Heart right ventricle (tissue), 16 donors: ENCODE measurements at regions not wholly inside any gene's neighbourhood (a gene's known extent, or its start where the extent isn't known, plus 50 kb on each side); places are given as distances from the start of the nearest gene placed in this dataset.

Source experiments
- ATAC-seq, 8 donors: fragments of 200-7000 bp; cut with Tn5 transposase; one replicate each; pipeline ENCODE4 v1.9.1; 2020; ENCODE audit warnings: mild to moderate bottlenecking in 8 of 8, moderate library complexity in 8 of 8, moderate number of reproducible peaks in 1 of 8
- DNase-seq, 2 donors: peaks; one replicate each; pipeline ENCODE4 v3.0.0-alpha.2; 2020
- H3K27ac ChIP-seq, 10 donors: fragments of 200-600 bp; sonication (generic) in 2 of 10; one replicate each; pipeline versions ENCODE4 v1.5.0 to v1.8.0; 2020 to 2022; ENCODE audit warnings: mild to moderate bottlenecking in 3 of 10
- H3K27me3 ChIP-seq, 7 donors: fragments of 200-600 bp; one replicate each; pipeline ENCODE4 v1.8.0; 2021 to 2022; ENCODE audit warnings: mild to moderate bottlenecking in 2 of 7
- H3K36me3 ChIP-seq, 9 donors: fragments of 200-600 bp; sonication (generic) in 1 of 9; one replicate each; pipeline versions ENCODE4 v1.5.0 to v1.8.0; 2020 to 2022; ENCODE audit warnings: mild to moderate bottlenecking in 2 of 9
- H3K4me1 ChIP-seq, 9 donors: fragments of 200-600 bp; sonication (generic) in 1 of 9; one replicate each; pipeline versions ENCODE4 v1.5.0 to v1.8.0; 2020 to 2022; ENCODE audit warnings: mild to moderate bottlenecking in 4 of 9
- H3K4me3 ChIP-seq, 10 donors: fragments of 200-600 bp; sonication (generic) in 2 of 10; one replicate each; pipeline versions ENCODE4 v1.5.0 to v1.8.0; 2020 to 2022; ENCODE audit warnings: mild to moderate bottlenecking in 7 of 10, moderate library complexity in 2 of 10
- H3K9me3 ChIP-seq, 11 donors: fragments of 200-600 bp in 10 of 11; sonication (generic) in 2 of 11; one replicate each; pipeline versions ENCODE4 v1.5.0 to v1.8.0; 2013 to 2022; ENCODE audit warnings: mild to moderate bottlenecking in 2 of 11, control low read depth in 1 of 11, moderate library complexity in 1 of 11
- WGBS, 2 donors: extraction: QIAGEN DNeasy Blood & Tissue Kit; methylation state at CpG; one replicate each; pipeline ENCODE4 v1.1.7; 2013; ENCODE audit warnings: inconsistent platforms in 1 of 2; 5-methylcytosine and 5-hydroxymethylcytosine counted together
- intact Hi-C, 10 donors: fragments of 100-400 bp; cut with DNase I; formaldehyde crosslinking; loops; one replicate each; pipeline versions ENCODE4 v1.11.1 to v1.14.2; 2022
- TF ChIP-seq, protein P1 (sequence below), 9 donors: fragments of 200-600 bp; sonication (generic) in 2 of 9; IDR thresholded peaks; one replicate each; pipeline versions ENCODE4 v1.5.0 to v1.8.0; 2021 to 2022; ENCODE audit warnings: antibody characterized with exemption in 9 of 9, mild to moderate bottlenecking in 5 of 9, moderate library complexity in 1 of 9
- donor health status: Arrhythmogenic right ventricular cardiomyopathy.
- donor health status: ischemic (EF 13 %, LVEDD 7.1; RV severe dilation, severe dysfunction).
- donor health status: healthy with polysubstance abuse.
- donor health status: DM: no; HTN: yes; CAD: no.
- donor health status: DM: no; HTN: no; CAD: no.
- donor health status: ischemic (EF 25% LVEDD 6.9; RV normal size, moderate dysfunction).
- donor health status: ischemic (EF 25% LVEDD 5.7; RV mildly dilated, moderate dysfunction).
- donor health status: healthy.
- donor health status: DM: yes; HTN: yes; CAD: no.
- donor health status: Ischemic cardiomyopathy.
- donor health status: ischemic (EF 35%, LVEDD 5.7; RV mildly dilated, moderate dysfunction).
- donor health status: nonischemic (EF 11% LVEDD 7.7; RV severe dilation, severe dysfunction).
- donor health status: DM: yes; HTN: yes; CAD: no.
- donor health status: PGD.
- donor health status: ischemic (EF 29% LVEDD 5.4; RV normal size, mild dysfunction).
- donor health status: nonischemic (EF 23%, LVEDD 6.1; RV moderate dilation, normal function).

DNA sequence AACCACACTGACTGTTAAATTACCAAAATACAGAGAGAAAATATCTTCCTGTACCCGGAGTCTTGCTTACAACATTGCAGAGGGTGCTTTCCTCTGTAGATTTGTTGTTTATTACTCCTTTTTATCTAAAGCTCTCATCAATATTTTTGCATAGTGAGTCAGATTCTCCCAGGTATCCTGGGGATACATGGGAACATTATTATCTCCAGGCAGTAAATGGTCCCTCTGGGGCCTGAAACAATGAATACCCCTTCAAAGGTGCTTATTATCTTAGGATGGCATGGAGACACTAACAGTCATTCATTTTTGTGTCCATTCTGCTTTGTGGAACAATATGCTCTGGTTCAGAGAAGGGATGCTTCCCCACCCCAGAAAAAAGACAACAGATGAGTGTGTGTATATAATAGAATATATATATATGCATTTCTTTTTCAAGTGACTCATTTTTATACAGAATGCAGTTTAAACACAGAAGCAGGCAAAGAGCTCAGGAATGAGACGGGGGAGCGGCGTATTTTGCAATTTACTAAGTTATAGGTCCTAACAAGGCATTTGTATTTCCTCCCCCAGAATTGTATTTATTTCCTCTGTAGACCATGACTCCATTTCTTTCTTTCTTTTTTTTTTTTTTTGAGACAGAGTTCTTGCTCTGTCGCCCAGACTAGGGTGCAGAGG is 424.8 kb upstream of the ZEB2 start:
- H3K4me3 ChIP-seq: no peak overlapping the region
- H3K27ac ChIP-seq: peak overlapping the region in 1 of 10 donors; percentile 7
- TF ChIP-seq, protein P1, sequence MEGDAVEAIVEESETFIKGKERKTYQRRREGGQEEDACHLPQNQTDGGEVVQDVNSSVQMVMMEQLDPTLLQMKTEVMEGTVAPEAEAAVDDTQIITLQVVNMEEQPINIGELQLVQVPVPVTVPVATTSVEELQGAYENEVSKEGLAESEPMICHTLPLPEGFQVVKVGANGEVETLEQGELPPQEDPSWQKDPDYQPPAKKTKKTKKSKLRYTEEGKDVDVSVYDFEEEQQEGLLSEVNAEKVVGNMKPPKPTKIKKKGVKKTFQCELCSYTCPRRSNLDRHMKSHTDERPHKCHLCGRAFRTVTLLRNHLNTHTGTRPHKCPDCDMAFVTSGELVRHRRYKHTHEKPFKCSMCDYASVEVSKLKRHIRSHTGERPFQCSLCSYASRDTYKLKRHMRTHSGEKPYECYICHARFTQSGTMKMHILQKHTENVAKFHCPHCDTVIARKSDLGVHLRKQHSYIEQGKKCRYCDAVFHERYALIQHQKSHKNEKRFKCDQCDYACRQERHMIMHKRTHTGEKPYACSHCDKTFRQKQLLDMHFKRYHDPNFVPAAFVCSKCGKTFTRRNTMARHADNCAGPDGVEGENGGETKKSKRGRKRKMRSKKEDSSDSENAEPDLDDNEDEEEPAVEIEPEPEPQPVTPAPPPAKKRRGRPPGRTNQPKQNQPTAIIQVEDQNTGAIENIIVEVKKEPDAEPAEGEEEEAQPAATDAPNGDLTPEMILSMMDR (IDR thresholded peaks at IDR 0.05): no peak
- H3K9me3 ChIP-seq: no peaks in the 10 kb centered on the region
- intact Hi-C loops: no loop called here
- ATAC-seq (no peak), DNase-seq (no peak)
- H3K27me3 ChIP-seq: no peaks in the 10 kb centered on the region
- WGBS, 2 donors: 93 to 96% methylated on average over 5 of the region's 5 CpGs
- H3K4me1 ChIP-seq: peaks cover 0 to 22% (median 7%) of the 10 kb centered on the region in 9 donors
- H3K36me3 ChIP-seq: no peaks in the 10 kb centered on the region

GRCh38 chr2:144943986-144944385 is 424.1 kb upstream of the ZEB2 start:
- no peaks in the 10 kb centered on the region for H3K36me3 ChIP-seq
- TF ChIP-seq, protein P1 (IDR thresholded peaks at IDR 0.05): no peak
- H3K4me3 ChIP-seq: no peak overlapping the region
- no peaks in the 10 kb centered on the region for H3K27me3 ChIP-seq
- intact Hi-C loops: loop anchor here in 1 of 10 donors (2.0 kb wide), 1 partner anchor 65 kb away; no protein-coding TSS in a partner anchor
- H3K27ac ChIP-seq: peak overlapping the region in 1 of 10 donors; percentile 7
- 66% methylated on average over 2 of the region's 2 CpGs for WGBS, 2 donors
- peaks cover 0 to 24% (median 9%) of the 10 kb centered on the region in 9 donors for H3K4me1 ChIP-seq
- no peak for DNase-seq
- ATAC-seq: no peak
- no peaks in the 10 kb centered on the region for H3K9me3 ChIP-seq

DNA sequence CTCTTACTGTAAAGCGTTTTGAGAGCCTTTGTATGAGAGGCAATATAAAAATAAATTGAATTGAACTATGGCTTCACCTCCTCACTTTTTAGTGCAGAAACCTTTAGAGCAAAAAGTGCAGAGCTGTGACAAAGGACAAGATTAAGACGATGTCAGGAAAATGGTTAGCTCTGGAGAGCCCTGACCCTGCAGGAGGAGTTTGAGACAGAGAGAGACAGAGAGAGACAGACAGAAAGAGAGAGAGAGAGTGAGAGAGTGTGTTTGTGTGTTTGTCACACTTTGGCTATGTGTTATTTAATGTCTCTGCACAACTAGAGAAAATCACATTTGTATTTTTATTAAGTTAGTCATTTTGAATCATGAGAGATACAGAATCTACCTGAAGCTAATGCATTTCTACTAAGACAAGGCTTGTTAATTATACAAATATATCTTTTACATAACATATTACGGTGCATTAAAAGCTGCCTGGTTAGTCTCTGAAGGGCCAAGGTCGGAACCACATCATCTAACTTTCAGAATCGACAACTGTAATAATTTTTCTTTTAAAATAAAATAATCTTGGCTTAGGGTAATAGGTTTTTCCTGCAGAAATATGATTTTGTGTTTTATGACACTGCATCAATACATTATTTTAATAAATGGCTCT is 423.5 kb upstream of the ZEB2 start:
- DNase-seq (no peak), ATAC-seq (no peak)
- H3K27me3 ChIP-seq: no peaks in the 10 kb centered on the region
- H3K9me3 ChIP-seq: no peaks in the 10 kb centered on the region
- no peaks in the 10 kb centered on the region for H3K36me3 ChIP-seq
- TF ChIP-seq, protein P1 (IDR thresholded peaks at IDR 0.05): no peak
- H3K27ac ChIP-seq: peak overlapping the region in 2 of 10 donors; percentile 15 to 32
- H3K4me3 ChIP-seq: no peak overlapping the region
- intact Hi-C loops: loop anchor here in 1 of 10 donors (2.0 kb wide), 1 partner anchor 65 kb away; no protein-coding TSS in a partner anchor
- WGBS, 2 donors: 60% methylated on average over 5 of the region's 5 CpGs
- H3K4me1 ChIP-seq: peaks cover 0 to 30% (median 15%) of the 10 kb centered on the region in 9 donors

DNA sequence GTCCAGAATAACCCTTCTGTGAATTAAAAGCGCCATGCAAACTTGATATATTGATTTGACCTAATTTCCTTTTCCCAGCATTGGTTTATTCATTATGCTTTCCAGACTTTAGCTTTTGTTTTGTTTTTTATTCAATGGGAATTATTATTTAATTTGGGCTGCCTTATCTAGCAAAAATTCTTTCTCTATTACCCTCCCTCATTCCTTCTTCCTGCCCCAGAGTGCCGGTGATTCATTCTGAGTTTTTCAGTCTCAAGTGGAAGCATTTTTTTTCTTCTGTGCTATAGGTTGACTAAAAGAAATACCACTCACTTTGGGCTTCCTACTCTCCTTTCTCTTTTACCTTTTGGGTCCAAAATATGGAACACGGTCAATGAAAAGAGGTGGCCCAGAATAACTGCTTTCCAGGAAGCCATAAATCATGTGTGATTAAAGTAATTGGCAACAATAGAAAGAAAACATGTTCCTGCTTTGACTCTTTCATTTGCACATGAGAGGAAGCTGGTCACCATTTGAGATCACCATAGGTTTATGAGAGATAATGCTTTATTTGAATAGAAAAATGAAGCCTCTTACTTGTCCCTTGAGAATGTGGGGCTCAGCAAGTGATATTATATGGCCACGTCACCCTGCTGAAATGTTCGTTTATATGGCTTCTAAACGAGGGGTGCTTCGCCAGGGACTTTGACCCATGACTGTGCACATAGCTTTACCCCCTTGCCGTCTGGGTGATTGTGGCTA is 422.8 kb upstream of the ZEB2 start:
- no peak for DNase-seq
- Histone ChIP-seq H3K9me3 (no peaks in the 10 kb centered on the region), H3K4me3 (no peak overlapping the region), H3K36me3 (no peaks in the 10 kb centered on the region), H3K27me3 (no peaks in the 10 kb centered on the region), H3K4me1 (peaks cover 0 to 37% (median 21%) of the 10 kb centered on the region in 9 donors), H3K27ac (peak overlapping the region in 4 of 10 donors; percentile 2 to 32 (median 11))
- intact Hi-C loops: loop anchor here in 1 of 10 donors (2.0 kb wide), 1 partner anchor 64 kb away; no protein-coding TSS in a partner anchor
- WGBS, 2 donors: 58 to 59% methylated on average over 8 of the region's 8 CpGs
- ATAC-seq: no peak
- TF ChIP-seq, protein P1 (IDR thresholded peaks at IDR 0.05): no peak
